Progenitor cell of endocrine pancreas (in vitro differentiated cells): ENCODE measurements at regions not wholly inside any gene's neighbourhood (a gene's known extent, or its start where the extent isn't known, plus 50 kb on each side); places are given as distances from the start of the nearest gene placed in this dataset.

Experiments
- DNase-seq: peaks from one replicate; pipeline ENCODE4 v3.0.0; 2021; ENCODE audit warnings: low spot score; ENCODE audit not compliant: unreplicated experiment
- H3K27ac Mint-ChIP-seq: 2 replicates; pipeline ENCODE4 v1.8.0; 2021; ENCODE audit warnings: mild to moderate bottlenecking, moderate library complexity, mixed read lengths
- H3K27me3 Mint-ChIP-seq: 2 replicates; pipeline ENCODE4 v1.8.0; 2021; ENCODE audit warnings: mixed read lengths
- H3K36me3 Mint-ChIP-seq: 2 replicates; pipeline ENCODE4 v1.8.0; 2022; ENCODE audit warnings: mixed read lengths; ENCODE audit not compliant: insufficient read depth
- H3K4me1 Mint-ChIP-seq: 2 replicates; pipeline ENCODE4 v1.8.0; 2021; ENCODE audit warnings: low read depth, mixed read lengths
- H3K4me3 Mint-ChIP-seq: 2 replicates; pipeline ENCODE4 v1.8.0; 2021; ENCODE audit warnings: low read depth, mild to moderate bottlenecking, moderate library complexity, mixed read lengths
- H3K9me3 Mint-ChIP-seq: 2 replicates; pipeline ENCODE4 v1.8.0; 2021; ENCODE audit warnings: low read depth, mixed read lengths
- CTCF ChIP-seq: fragments of 200-600 bp; sonication (generic); IDR thresholded peaks from one replicate; pipeline ENCODE4 v1.5.0; 2021; ENCODE audit warnings: antibody characterized with exemption, mild to moderate bottlenecking; ENCODE audit not compliant: unreplicated experiment

DNA sequence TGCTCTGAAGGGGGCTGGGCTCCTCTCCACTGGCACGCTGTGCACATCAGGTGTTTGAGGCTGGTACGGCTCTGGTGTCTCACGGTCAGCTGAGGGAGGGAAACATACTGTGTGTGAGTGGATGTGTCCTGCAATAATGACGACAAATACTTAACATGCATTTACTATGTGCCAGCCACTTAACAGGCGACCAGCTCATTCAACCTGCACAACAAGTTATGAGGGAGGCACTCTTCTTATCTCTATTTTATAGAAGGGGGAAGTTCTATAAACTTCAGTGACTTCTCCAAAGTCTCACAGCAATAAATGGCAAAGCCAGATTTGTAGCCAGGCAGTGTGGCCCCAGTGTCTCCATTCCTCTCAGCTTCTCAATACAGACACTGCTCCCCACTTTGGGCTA, 83.1 kb upstream of the LINGO1 start:
- Mint-ChIP-seq H3K4me1 (peaks cover 2% of the 10 kb centered on the region), H3K27ac (no peak overlapping the region), H3K27me3 (no peaks in the 10 kb centered on the region), H3K9me3 (no peaks in the 10 kb centered on the region), H3K4me3 (no peak overlapping the region), H3K36me3 (no peaks in the 10 kb centered on the region)
- DNase-seq, result no peak
- no peak for TF ChIP-seq CTCF

- no peaks in the 10 kb centered on the region for H3K36me3 Mint-ChIP-seq
- H3K27ac Mint-ChIP-seq, result no peak overlapping the region
- no peak overlapping the region for H3K4me3 Mint-ChIP-seq
Measured at GRCh38 chr15:77715051-77715450, 82.3 kb upstream of the LINGO1 start.

DNA sequence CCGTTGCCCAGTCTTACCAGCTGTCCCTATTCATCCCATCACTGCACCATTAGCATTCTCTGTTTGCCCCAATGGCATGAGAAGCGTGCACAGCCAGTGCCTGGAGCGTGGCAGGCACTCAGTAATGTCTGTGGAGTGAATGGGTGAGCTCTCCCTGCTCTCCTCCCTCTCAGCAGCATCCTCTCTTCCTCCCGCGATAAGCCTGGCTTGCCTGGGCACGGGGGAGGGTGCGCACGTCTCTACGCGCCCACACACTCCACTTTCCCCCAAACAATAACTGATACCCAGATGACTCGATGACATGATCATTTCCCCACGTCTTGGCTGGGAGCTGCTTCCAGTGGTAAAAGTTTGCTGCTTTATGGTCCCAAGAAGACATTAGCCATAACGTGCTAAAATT, 81.8 kb upstream of the LINGO1 start:
- H3K4me1 Mint-ChIP-seq, result peaks cover 2% of the 10 kb centered on the region
- H3K9me3 Mint-ChIP-seq, result no peaks in the 10 kb centered on the region
- no peak overlapping the region for H3K27ac Mint-ChIP-seq
- no peaks in the 10 kb centered on the region for H3K36me3 Mint-ChIP-seq
- no peak for DNase-seq
- H3K27me3 Mint-ChIP-seq, result no peaks in the 10 kb centered on the region
- TF ChIP-seq CTCF, result no peak
- no peak overlapping the region for H3K4me3 Mint-ChIP-seq

More at GRCh38 chr15:77715051-77715450, 82.3 kb upstream of the LINGO1 start:
- no peak for TF ChIP-seq CTCF
- no peak for DNase-seq
- Mint-ChIP-seq H3K27me3 (no peaks in the 10 kb centered on the region), H3K9me3 (no peaks in the 10 kb centered on the region), H3K4me1 (peaks cover 2% of the 10 kb centered on the region)

GRCh38 chr15:77714023-77714422, 81.3 kb upstream of the LINGO1 start:
- DNase-seq, result no peak
- Mint-ChIP-seq H3K4me3 (no peak overlapping the region), H3K27ac (no peak overlapping the region), H3K9me3 (no peaks in the 10 kb centered on the region), H3K4me1 (peaks cover 2% of the 10 kb centered on the region), H3K27me3 (no peaks in the 10 kb centered on the region), H3K36me3 (no peaks in the 10 kb centered on the region)
- no peak for TF ChIP-seq CTCF

- no peak for DNase-seq
- Mint-ChIP-seq H3K27me3 (no peaks in the 10 kb centered on the region), H3K4me1 (peaks cover 2% of the 10 kb centered on the region), H3K9me3 (no peaks in the 10 kb centered on the region), H3K27ac (no peak overlapping the region), H3K4me3 (no peak overlapping the region), H3K36me3 (no peaks in the 10 kb centered on the region)
- TF ChIP-seq CTCF, result no peak
Measured at GRCh38 chr15:77713281-77713680, 80.6 kb upstream of the LINGO1 start.
